Upper lobe of left lung (tissue), 4 donors: ENCODE measurements at regions not wholly inside any gene's neighbourhood (a gene's known extent, or its start where the extent isn't known, plus 50 kb on each side); places are given as distances from the start of the nearest gene placed in this dataset.

Experiments used
- POLR2A ChIP-seq, 4 donors: fragments of 450-650 bp; IDR thresholded peaks; one replicate each; pipeline ENCODE4 v1.5.1; 2016 to 2017; ENCODE audit warnings: antibody characterized with exemption in 4 of 4, mild to moderate bottlenecking in 2 of 4
- POLR2AphosphoS5 ChIP-seq, 2 donors: sonication (generic); formaldehyde crosslinking; IDR thresholded peaks; one replicate each; pipeline ENCODE4 v1.5.1; 2017; ENCODE audit warnings: antibody characterized with exemption in 2 of 2
- TF ChIP-seq, protein P1 (sequence below), 6 experiments: fragments of 450-650 bp in 4 of 6; fragments of 200-600 bp in 2 of 6; sonication (generic) in 2 of 6; IDR thresholded peaks; one replicate each; pipeline ENCODE4 v1.5.1; 2016 to 2019; ENCODE audit warnings: antibody characterized with exemption in 6 of 6

DNA sequence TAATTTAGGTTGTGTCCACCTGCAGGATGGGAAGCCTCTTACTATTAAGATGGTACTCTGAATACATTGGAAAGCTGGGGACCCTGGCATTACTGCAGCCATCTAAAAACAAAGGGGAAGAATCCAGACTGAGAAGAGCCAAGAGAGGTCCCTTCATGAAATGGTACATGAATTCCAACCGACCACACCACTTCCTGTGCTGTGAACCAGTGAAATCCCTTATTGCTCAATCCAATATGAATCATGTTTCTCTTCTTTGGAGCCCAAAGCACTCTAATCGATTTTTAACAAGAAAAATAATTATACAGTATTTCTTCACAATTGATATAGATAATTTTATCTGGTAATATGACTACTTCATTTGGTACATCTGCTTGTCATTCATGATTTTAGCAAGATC is 479.7 kb upstream of the RAB6C start:
- TF ChIP-seq, protein P1, sequence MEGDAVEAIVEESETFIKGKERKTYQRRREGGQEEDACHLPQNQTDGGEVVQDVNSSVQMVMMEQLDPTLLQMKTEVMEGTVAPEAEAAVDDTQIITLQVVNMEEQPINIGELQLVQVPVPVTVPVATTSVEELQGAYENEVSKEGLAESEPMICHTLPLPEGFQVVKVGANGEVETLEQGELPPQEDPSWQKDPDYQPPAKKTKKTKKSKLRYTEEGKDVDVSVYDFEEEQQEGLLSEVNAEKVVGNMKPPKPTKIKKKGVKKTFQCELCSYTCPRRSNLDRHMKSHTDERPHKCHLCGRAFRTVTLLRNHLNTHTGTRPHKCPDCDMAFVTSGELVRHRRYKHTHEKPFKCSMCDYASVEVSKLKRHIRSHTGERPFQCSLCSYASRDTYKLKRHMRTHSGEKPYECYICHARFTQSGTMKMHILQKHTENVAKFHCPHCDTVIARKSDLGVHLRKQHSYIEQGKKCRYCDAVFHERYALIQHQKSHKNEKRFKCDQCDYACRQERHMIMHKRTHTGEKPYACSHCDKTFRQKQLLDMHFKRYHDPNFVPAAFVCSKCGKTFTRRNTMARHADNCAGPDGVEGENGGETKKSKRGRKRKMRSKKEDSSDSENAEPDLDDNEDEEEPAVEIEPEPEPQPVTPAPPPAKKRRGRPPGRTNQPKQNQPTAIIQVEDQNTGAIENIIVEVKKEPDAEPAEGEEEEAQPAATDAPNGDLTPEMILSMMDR (IDR thresholded peaks at IDR 0.05): no peak
- no peak for TF ChIP-seq POLR2A (IDR thresholded peaks at IDR 0.05)
- TF ChIP-seq POLR2AphosphoS5 (IDR thresholded peaks at IDR 0.05): no peak
